ENCODE measurements at regions not wholly inside any gene's neighbourhood (a gene's known extent, or its start where the extent isn't known, plus 50 kb on each side); places are given as distances from the start of the nearest gene placed in this dataset.

- TF ChIP-seq CTCF (IDR thresholded peaks at IDR 0.05), result no peak
- TF ChIP-seq ZFX (IDR thresholded peaks at IDR 0.05; ENCODE audit: borderline replicate concordance), result no peak
- H3K27ac ChIP-seq, result no peak overlapping the region
Observed at GRCh38 chr2:133733901-133734255, 165.6 kb upstream of the NCKAP5 start.

GRCh38 chr2:133734716-133735495 is 166.6 kb upstream of the NCKAP5 start:
- TF ChIP-seq CTCF (IDR thresholded peaks at IDR 0.05), result no peak
- no peak for TF ChIP-seq ZFX (IDR thresholded peaks at IDR 0.05; ENCODE audit: borderline replicate concordance)
- no peak overlapping the region for H3K27ac ChIP-seq

- H3K27ac ChIP-seq, result no peak overlapping the region
- TF ChIP-seq ZFX (IDR thresholded peaks at IDR 0.05; ENCODE audit: borderline replicate concordance) (no peak), CTCF (IDR thresholded peaks at IDR 0.05) (no peak)
Observed at GRCh38 chr2:133736674-133737073, 168.4 kb upstream of the NCKAP5 start.

GRCh38 chr2:133737242-133737993 is 169.2 kb upstream of the NCKAP5 start:
- H3K27ac ChIP-seq, result no peak overlapping the region
- no peak for TF ChIP-seq CTCF (IDR thresholded peaks at IDR 0.05)
- no peak for TF ChIP-seq ZFX (IDR thresholded peaks at IDR 0.05; ENCODE audit: borderline replicate concordance)

GRCh38 chr2:133739039-133739438 is 170.8 kb upstream of the NCKAP5 start:
- TF ChIP-seq CTCF (IDR thresholded peaks at IDR 0.05) (no peak), ZFX (IDR thresholded peaks at IDR 0.05; ENCODE audit: borderline replicate concordance) (no peak)
- no peak overlapping the region for H3K27ac ChIP-seq

GRCh38 chr2:133740500-133740899 is 172.2 kb upstream of the NCKAP5 start:
- TF ChIP-seq CTCF (IDR thresholded peaks at IDR 0.05) (no peak), ZFX (IDR thresholded peaks at IDR 0.05; ENCODE audit: borderline replicate concordance) (no peak)
- H3K27ac ChIP-seq, result no peak overlapping the region

Data from 22Rv1 (cell line).